KBM-7 (cell line): ENCODE measurements at regions not wholly inside any gene's neighbourhood (a gene's known extent, or its start where the extent isn't known, plus 50 kb on each side); places are given as distances from the start of the nearest gene placed in this dataset.

Source experiments
- DNase-seq: peaks from one replicate; pipeline ENCODE4 v3.0.0-alpha.2; 2015
- in situ Hi-C: fragments of 300-500 bp; cut with MboI; formaldehyde crosslinking; loops from 2 replicates; pipeline ENCODE4 v1.14.3; 2020; ENCODE audit warnings: low sequenced_read_pairs, low pct_unique_long_range_greater_than_20kb, mixed read lengths

- in situ Hi-C loops: no loop called here
Observed at GRCh38 chr4:130424211-130424610, 1328.3 kb downstream of the C4orf33 start.

DNA sequence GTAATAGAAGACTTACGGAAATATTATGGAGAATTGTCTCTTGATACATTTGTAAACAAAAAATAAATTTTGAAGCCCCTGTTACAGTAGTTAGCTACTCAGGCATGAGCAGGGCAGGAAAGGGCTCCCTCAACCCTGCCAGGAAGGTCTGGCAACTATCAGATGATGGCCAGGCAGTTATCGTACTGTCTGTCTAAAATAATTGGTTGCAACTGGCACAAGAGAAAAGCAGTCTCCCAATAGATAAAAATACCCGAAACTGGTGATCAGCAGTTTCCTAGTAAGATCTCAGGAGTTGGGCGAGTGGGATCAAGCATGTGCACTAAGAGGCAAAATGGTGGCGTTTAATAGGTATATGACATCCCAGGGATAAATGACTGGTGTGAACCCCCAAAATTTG lies 1336.3 kb downstream of the C4orf33 start:
- DNase-seq: no peak
- in situ Hi-C loops: no loop called here

More at GRCh38 chr4:130424211-130424610, 1328.3 kb downstream of the C4orf33 start:
- DNase-seq: no peak

DNA sequence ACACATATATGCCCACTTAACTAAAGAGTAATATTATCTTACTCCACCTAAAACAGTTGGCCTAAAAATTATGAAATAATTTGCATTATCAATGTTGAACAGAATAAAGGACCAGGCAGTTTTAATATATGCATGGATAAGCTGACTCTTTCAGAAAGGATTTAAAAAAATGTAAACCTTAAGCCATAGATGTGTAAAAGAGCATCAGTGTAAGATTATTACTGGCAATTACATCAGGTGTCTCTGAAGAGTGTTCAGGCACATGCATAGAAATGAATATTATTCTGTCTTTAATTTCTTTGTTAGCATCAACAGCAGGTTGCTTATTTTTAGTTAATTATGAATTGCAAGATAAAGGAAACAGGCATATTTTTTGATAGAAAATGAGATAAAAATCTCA lies 1353.8 kb downstream of the C4orf33 start:
- DNase-seq: no peak
- in situ Hi-C loops: no loop called here

DNA sequence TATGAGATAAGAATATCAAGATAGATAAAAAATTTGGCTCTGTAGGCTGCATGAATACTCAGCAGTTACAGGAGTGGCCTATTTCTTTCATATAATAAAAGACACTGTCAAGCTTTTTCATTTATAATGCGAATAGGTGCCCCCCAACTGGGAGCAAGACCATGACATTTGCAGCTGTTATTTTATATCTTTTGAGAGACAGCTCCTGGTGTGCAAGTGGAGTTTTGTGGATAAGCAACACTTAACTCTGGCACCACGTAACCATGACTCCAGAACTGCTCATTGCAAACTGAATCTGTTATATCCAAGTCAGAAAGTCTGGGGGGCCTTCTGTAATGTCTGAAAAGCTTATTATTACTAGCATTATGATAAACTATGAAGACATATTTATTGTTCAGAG lies 1372.4 kb downstream of the C4orf33 start:
- in situ Hi-C loops: no loop called here
- DNase-seq: no peak

DNA sequence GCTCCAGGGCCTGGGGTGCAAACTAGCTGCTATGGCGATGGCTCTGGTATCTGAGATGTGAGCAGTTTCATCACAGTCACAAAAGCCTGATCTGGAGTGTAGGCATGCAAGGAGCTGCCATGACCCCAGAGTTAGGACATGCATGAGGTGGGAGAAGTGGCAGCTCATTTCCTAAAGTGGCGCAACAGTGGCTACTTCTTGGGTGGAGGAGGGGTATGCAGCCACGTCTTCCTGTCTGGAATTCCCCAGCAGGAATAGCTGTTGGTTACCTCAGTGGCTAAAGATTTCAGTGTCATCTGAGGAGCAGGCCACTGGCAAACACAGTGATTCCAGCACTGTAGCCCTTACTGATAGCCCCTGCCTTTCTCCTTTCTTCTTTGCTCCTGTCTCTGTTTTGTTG lies 1382.5 kb downstream of the C4orf33 start:
- in situ Hi-C loops: no loop called here
- DNase-seq: peak; percentile 0

DNA sequence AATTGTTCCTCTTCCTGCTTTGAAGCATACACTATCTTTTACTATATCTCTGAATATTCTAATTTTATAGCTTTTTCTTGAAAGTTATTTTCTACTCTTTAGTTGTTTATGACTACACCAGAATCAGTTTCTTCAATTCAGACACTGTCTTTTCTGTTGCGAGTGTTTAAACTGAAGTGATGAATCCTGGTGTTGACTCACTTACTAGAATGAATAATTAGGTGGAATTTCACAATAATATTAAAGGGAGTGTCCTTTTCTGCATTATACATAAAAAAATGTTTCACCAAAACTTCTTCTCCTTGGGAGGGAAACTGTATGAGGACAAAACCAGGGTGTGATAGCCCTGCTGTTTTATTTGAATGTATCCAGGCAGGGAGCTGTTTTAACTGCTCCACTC lies 1383.1 kb downstream of the C4orf33 start:
- in situ Hi-C loops: no loop called here
- no peak for DNase-seq

DNA sequence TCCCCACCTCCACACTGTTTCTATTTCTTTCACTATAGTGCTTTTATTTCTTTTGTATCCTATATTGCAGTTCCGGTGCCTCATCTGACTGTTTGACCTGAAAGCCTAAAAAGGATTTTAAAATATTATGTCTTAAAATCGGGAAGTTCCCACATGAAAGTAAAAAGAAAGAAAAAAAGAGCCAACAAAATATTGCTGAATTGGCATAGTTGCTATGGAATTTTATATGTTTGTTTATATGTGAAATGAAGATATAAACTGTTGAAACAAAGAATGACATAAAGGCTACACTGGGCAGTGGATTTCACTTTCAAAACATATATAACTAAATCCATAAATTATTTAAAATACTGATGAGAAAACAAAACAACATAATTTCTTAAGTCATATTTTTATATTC lies 1383.7 kb downstream of the C4orf33 start:
- in situ Hi-C loops: no loop called here
- DNase-seq: no peak

- in situ Hi-C loops: no loop called here
- no peak for DNase-seq
Observed at GRCh38 chr4:130484826-130485225, 1388.9 kb downstream of the C4orf33 start.

- in situ Hi-C loops: no loop called here
- DNase-seq: no peak
Observed at GRCh38 chr4:130485371-130485770, 1389.4 kb downstream of the C4orf33 start.

- no peak for DNase-seq
- in situ Hi-C loops: no loop called here
Observed at GRCh38 chr4:130486186-130486585, 1390.2 kb downstream of the C4orf33 start.

GRCh38 chr4:130486841-130487240 lies 1390.9 kb downstream of the C4orf33 start:
- in situ Hi-C loops: no loop called here
- no peak for DNase-seq

GRCh38 chr4:130510661-130511060 lies 1414.7 kb downstream of the C4orf33 start:
- in situ Hi-C loops: no loop called here
- no peak for DNase-seq

GRCh38 chr4:130511776-130512175 lies 1415.8 kb downstream of the C4orf33 start:
- no peak for DNase-seq
- in situ Hi-C loops: no loop called here

DNA sequence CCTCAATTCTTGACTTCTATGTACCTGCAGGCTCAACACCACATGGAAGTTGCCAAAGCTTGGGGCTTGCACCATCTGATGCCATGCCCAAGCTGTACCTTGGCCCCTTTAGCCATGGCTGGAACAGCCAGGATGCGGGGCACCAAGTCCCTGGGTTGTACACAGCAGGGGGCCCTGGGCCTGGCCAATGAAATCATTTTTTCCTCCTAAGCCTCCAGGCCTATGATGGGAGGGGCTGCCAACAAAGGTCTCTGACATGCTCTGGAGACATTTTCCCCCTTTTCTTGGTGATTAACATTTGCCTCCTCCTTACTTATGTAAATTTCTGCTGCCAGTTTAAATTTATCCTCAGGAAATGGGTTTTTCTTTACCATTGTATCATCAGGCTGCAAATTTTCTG lies 1428.1 kb downstream of the C4orf33 start:
- in situ Hi-C loops: no loop called here

DNA sequence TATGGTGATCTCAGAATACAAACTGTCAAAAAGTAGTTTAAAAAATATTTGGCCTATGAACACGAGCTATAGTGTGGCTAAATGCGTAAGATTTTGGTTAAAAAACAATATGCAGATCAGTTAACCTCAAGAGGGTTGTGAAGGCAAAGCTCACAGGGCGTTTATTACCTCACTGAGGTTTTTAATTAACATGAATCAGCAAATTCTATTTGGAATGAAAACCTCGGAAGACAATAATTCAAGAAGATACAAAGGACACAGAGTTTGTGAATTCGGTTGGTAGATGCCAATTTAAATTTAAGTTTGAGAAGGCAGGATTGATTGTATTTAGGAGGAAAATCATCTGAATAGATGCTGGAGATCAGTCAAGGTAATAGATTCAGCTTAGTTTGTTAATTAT lies 1434.6 kb downstream of the C4orf33 start:
- no peak for DNase-seq
- in situ Hi-C loops: no loop called here

More for the DNA sequence above, 1428.1 kb downstream of the C4orf33 start:
- DNase-seq: no peak

- DNase-seq: no peak
- in situ Hi-C loops: no loop called here
Observed at GRCh38 chr4:130534651-130535050, 1438.7 kb downstream of the C4orf33 start.

GRCh38 chr4:130542953-130543352 lies 1447.0 kb downstream of the C4orf33 start:
- in situ Hi-C loops: no loop called here
- DNase-seq: no peak

GRCh38 chr4:130545171-130545570 lies 1449.2 kb downstream of the C4orf33 start:
- DNase-seq: no peak
- in situ Hi-C loops: no loop called here

DNA sequence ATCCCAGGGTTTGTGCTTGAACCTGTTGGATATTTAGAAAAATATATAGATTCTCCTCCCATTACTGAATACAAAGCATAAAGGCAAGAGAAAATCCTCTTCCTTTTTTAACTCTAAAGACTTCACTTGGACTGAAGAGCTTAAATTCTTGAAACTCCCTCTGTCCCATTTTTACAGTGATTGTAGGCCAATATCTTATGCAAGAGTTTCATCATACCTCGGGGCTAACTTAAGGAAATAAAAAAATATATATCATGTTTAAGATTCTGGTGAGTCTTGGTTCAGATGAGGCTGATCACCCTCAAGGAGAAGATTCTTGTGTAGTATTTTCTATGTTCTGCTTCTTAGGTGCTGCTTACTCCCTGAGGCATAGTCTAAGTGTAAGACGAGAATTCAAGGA lies 1449.6 kb downstream of the C4orf33 start:
- no peak for DNase-seq
- in situ Hi-C loops: no loop called here

- in situ Hi-C loops: no loop called here
- no peak for DNase-seq
Observed at GRCh38 chr4:130559268-130559667, 1463.3 kb downstream of the C4orf33 start.

DNA sequence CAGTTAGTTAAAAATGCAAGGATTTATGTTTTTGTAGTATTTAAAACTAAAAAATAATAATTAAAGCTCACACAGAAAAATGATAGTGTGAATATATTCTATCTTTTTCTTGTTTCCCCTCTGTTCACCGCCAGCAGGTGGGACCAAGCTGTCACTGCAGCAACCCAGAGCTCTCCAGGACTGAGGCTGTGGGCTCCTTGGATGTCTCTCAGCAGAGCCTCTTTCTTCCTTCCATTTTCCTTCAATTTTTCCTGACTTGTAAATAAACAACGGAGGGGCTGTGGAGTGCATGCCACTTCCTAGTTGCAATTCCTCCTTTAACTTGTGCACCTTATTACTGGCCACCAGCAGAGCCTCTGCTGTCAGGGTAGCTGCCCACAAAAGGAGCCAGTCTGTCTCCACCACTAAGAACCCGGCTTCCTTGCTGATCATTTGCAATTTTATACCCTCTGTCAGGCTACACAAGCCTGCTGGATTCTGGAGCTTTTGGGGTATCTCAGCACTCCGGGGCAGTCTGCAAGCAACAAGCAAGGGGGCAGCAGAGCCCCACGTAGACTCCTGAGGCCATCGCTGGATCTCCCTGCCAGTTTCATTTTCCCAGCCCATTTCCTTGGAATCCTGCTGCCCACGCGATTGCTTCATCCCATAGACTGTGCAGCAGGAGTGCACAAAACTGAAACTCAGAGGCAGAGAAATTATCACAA lies 1467.4 kb downstream of the C4orf33 start:
- no peak for DNase-seq
- in situ Hi-C loops: no loop called here
